Transverse colon (tissue), 4 donors: ENCODE measurements at regions not wholly inside any gene's neighbourhood (a gene's known extent, or its start where the extent isn't known, plus 50 kb on each side); places are given as distances from the start of the nearest gene placed in this dataset.

Experiments
- DNase-seq: peaks from one replicate; pipeline ENCODE4 v3.0.0-alpha.2; 2019
- H3K27ac ChIP-seq, 4 donors: fragments of 200-600 bp; sonication (generic); 2 replicates each; pipeline ENCODE4 v1.5.1; 2016 to 2018; ENCODE audit warnings: inconsistent platforms in 4 of 4
- H3K27me3 ChIP-seq: fragments of 200-600 bp; sonication (generic); 2 replicates; pipeline ENCODE4 v1.5.1; 2017; ENCODE audit warnings: inconsistent platforms
- H3K36me3 ChIP-seq, 4 donors: fragments of 200-600 bp; sonication (generic); 2 replicates each; pipeline ENCODE4 v1.5.1; 2017 to 2019; ENCODE audit warnings: inconsistent platforms in 4 of 4
- H3K4me1 ChIP-seq, 4 donors: fragments of 200-600 bp; sonication (generic); 2 replicates each; pipeline ENCODE4 v1.5.1; 2017 to 2020; ENCODE audit warnings: inconsistent platforms in 4 of 4
- H3K4me3 ChIP-seq, 4 donors: fragments of 200-600 bp; sonication (generic); 1 replicate in 1 of 4; 2 replicates in 3 of 4; pipeline versions ENCODE4 v1.5.1 to v1.6.1; 2017 to 2019; ENCODE audit warnings: inconsistent platforms in 4 of 4
- H3K9me3 ChIP-seq, 2 donors: fragments of 200-600 bp; sonication (generic); 2 replicates each; pipeline ENCODE4 v1.5.1; 2017 to 2019; ENCODE audit warnings: inconsistent platforms in 2 of 2
- EP300 ChIP-seq: sonication (generic); formaldehyde crosslinking; IDR thresholded peaks from one replicate; pipeline ENCODE4 v1.6.1; 2017; ENCODE audit warnings: antibody characterized with exemption, low read depth
- POLR2A ChIP-seq: fragments of 450-650 bp; IDR thresholded peaks from one replicate; pipeline ENCODE4 v1.6.1; 2016; ENCODE audit warnings: antibody characterized with exemption, mild to moderate bottlenecking, moderate library complexity
- POLR2AphosphoS5 ChIP-seq, 3 donors: sonication (generic); formaldehyde crosslinking; IDR thresholded peaks; one replicate each; pipeline ENCODE4 v1.6.1; 2016; ENCODE audit warnings: antibody characterized with exemption in 3 of 3
- WGBS, 2 donors: methylation state at CpG; one replicate each; pipeline ENCODE4 v1.1.5; 2018; ENCODE audit warnings: low coverage in 1 of 2; 5-methylcytosine and 5-hydroxymethylcytosine counted together
- in situ Hi-C, 4 donors: fragments of 200-750 bp; cut with MboI; loops; one replicate each; pipeline versions ENCODE4 v1.15.0 to v1.15.1; 2017; ENCODE audit warnings: low sequenced_read_pairs in 3 of 4, low pct_ligation_motif_present in 1 of 4, low pct_unique_long_range_greater_than_20kb in 1 of 4
- intact Hi-C: fragments of 100-400 bp; cut with DNase I; formaldehyde crosslinking; loops from one replicate; pipeline ENCODE4 v1.15.1; 2023; ENCODE audit warnings: low total_unique reads
- TF ChIP-seq, protein P1 (sequence below), 5 experiments: fragments of 200-600 bp in 3 of 5; fragments of 450-650 bp in 2 of 5; sonication (generic) in 3 of 5; IDR thresholded peaks; 1 replicate in 2 of 5; 2 replicates in 3 of 5; pipeline ENCODE4 v1.5.1; 2016 to 2017; ENCODE audit warnings: antibody characterized with exemption in 5 of 5, inconsistent platforms in 3 of 5, mild to moderate bottlenecking in 2 of 5, moderate library complexity in 1 of 5

DNA sequence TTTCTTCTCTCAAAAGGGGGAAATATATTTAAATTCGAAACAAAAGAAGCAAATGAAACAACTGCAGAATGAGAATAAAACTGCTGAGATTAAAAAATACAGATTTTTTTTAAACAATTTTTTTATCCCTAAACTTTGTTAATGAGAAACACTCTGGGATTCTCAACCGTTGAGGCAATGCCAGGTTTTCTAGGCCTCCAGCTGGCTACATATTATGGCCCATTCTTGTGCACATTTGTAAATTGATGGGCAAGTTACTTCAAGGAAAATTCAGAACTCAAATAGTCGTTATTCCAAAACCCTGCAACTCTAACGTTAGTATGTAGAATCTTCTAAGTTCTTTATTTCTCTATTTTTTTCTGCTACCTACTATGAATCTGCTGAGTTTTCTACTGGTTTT is 239.3 kb upstream of the WSCD1 start:
- no peak overlapping the region for H3K27ac ChIP-seq
- no peaks in the 10 kb centered on the region for H3K36me3 ChIP-seq
- 46 to 48% methylated on average over 4 of the region's 4 CpGs for WGBS, 2 donors
- in situ Hi-C loops: no loop called here
- peaks cover 8% of the 10 kb centered on the region for H3K27me3 ChIP-seq
- no peak for DNase-seq
- no peak for TF ChIP-seq EP300
- no peak overlapping the region for H3K4me3 ChIP-seq
- H3K9me3 ChIP-seq: no peaks in the 10 kb centered on the region
- intact Hi-C loops: loop anchor here (10.0 kb wide), 1 partner anchor 126 kb away; no protein-coding TSS in a partner anchor
- no peaks in the 10 kb centered on the region for H3K4me1 ChIP-seq

DNA sequence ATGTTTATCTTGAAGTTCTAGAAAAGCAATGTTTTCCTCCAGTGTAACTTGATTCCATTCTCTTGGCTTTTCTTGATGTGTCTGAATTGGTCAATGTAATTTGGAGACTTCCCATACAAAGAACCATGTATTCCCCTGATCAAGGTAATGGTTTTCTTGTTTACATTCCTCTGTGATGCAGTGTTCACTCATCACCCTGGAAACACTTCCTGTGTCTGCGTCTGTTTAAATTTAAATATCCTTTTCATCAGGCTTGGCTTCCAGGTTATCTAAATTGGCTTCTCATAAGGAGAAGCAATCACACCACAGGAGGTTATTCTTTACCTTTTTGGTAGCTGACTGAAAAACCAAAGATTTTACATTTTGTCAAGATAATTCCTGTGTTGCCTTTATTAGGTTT is 237.3 kb upstream of the WSCD1 start:
- no peaks in the 10 kb centered on the region for H3K36me3 ChIP-seq
- peaks cover 8% of the 10 kb centered on the region for H3K27me3 ChIP-seq
- no peak for TF ChIP-seq EP300
- TF ChIP-seq POLR2A: no peak
- TF ChIP-seq POLR2AphosphoS5 (IDR thresholded peaks at IDR 0.05): no peak
- TF ChIP-seq, protein P1, sequence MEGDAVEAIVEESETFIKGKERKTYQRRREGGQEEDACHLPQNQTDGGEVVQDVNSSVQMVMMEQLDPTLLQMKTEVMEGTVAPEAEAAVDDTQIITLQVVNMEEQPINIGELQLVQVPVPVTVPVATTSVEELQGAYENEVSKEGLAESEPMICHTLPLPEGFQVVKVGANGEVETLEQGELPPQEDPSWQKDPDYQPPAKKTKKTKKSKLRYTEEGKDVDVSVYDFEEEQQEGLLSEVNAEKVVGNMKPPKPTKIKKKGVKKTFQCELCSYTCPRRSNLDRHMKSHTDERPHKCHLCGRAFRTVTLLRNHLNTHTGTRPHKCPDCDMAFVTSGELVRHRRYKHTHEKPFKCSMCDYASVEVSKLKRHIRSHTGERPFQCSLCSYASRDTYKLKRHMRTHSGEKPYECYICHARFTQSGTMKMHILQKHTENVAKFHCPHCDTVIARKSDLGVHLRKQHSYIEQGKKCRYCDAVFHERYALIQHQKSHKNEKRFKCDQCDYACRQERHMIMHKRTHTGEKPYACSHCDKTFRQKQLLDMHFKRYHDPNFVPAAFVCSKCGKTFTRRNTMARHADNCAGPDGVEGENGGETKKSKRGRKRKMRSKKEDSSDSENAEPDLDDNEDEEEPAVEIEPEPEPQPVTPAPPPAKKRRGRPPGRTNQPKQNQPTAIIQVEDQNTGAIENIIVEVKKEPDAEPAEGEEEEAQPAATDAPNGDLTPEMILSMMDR (IDR thresholded peaks at IDR 0.05): no peak
- H3K27ac ChIP-seq: no peak overlapping the region
- H3K4me3 ChIP-seq: no peak overlapping the region
- no peaks in the 10 kb centered on the region for H3K9me3 ChIP-seq
- DNase-seq: no peak
- WGBS, 2 donors: 0 to 6% methylated on average over 1 of the region's 1 CpG
- in situ Hi-C loops: no loop called here
- intact Hi-C loops: loop anchor here (10.0 kb wide), 1 partner anchor 128 kb away; no protein-coding TSS in a partner anchor
- H3K4me1 ChIP-seq: no peaks in the 10 kb centered on the region

DNA sequence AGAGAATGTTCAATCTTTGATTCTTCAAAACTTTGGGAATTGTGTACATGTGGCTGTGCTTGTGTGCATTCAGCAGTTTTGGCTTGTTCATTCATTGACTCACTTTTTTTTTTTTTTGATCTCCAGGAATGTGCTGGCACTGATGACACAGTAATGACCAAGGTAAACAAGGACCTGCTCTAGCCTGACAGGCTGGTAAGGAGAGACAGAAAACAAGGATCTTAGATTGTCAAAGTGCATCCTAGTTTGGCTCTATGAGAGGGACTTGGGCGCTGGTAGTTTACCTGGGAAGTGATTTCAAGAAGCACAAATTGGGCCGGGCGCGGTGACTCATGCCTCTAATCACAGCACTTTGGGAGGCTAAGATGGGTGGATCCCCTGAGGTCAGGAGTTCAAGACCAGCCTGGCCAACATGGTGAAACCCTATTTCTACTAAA is 233.1 kb upstream of the WSCD1 start:
- H3K4me1 ChIP-seq: no peaks in the 10 kb centered on the region
- H3K27me3 ChIP-seq: peaks cover 3% of the 10 kb centered on the region
- TF ChIP-seq POLR2AphosphoS5 (IDR thresholded peaks at IDR 0.05) (no peak), POLR2A (no peak), EP300 (no peak)
- TF ChIP-seq, protein P1 (IDR thresholded peaks at IDR 0.05): no peak
- 84% methylated on average over 4 of the region's 4 CpGs; no CpG with 5 or more reads in 1 of the 2 donors for WGBS, 2 donors
- no peak for DNase-seq
- in situ Hi-C loops (no loop called here), intact Hi-C loops (loop anchor here (10.0 kb wide), 1 partner anchor 132 kb away; no protein-coding TSS in a partner anchor)
- H3K27ac ChIP-seq: no peak overlapping the region
- no peaks in the 10 kb centered on the region for H3K36me3 ChIP-seq
- no peaks in the 10 kb centered on the region for H3K9me3 ChIP-seq
- H3K4me3 ChIP-seq: no peak overlapping the region

DNA sequence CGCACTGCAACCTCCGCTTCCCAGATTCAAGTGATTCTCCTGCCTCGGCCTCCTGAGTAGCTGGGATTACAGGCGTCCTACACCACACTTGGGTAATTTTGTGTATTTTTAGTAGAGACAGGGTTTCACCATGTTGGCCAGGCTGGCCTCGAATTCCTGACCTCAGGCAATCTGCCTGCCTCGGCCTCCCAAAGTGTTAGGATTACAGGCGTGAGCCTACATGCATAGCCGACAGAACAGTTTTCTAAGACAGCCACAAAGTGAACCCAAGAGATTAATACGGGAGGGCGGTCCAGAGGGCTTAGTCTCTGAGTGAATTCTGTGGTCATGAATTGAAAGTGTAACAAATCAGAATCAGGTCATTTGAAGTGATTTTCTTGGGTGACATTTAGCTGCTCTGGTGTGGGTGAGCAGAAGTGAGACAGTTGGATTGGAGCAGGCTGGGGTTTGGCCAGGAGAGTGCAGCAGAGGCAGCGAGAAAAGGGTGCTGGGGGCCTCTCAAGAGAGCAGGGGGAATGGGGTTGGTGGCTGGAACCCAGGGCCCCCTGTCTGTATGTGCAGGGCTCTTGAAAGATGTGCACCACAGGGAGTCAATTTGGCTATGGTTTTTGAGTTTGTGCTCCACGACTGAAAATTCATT is 231.4 kb upstream of the WSCD1 start:
- WGBS, 2 donors: 56 to 82% methylated on average over 4 to 12 of the region's 12 CpGs

More for the DNA sequence above, 231.4 kb upstream of the WSCD1 start:
- intact Hi-C loops: loop anchor here (10.0 kb wide), 1 partner anchor 134 kb away; no protein-coding TSS in a partner anchor
- H3K4me3 ChIP-seq: no peak overlapping the region
- in situ Hi-C loops: no loop called here
- no peaks in the 10 kb centered on the region for H3K36me3 ChIP-seq
- DNase-seq: no peak
- H3K9me3 ChIP-seq: no peaks in the 10 kb centered on the region
- H3K4me1 ChIP-seq: no peaks in the 10 kb centered on the region
- peaks cover 2% of the 10 kb centered on the region for H3K27me3 ChIP-seq
- no peak overlapping the region for H3K27ac ChIP-seq
- TF ChIP-seq EP300 (no peak), POLR2A (no peak), POLR2AphosphoS5 (IDR thresholded peaks at IDR 0.05) (no peak)
- TF ChIP-seq, protein P1 (IDR thresholded peaks at IDR 0.05): no peak
